ENCODE measurements at regions not wholly inside any gene's neighbourhood (a gene's known extent, or its start where the extent isn't known, plus 50 kb on each side); places are given as distances from the start of the nearest gene placed in this dataset.
A peak's percentile ranks its signal among the peaks of the same experiment; 100 is the strongest.

GRCh38 chr5:82356808-82357671 is 78.9 kb upstream of the RPS23 start:
- peak overlapping the region; percentile 60 for H3K27ac ChIP-seq (ENCODE audit: extremely low read length, insufficient read depth, low read length)
- CTCF ChIA-PET (ENCODE audit: low intra/inter-chr PET ratio, low total read pairs) = no interaction called here
- H3K4me3 ChIP-seq (replicated peaks in 1 of 3; ENCODE audit: insufficient read depth in 1 of 3, low read depth in 2 of 3, low read length in 3 of 3) = peak overlapping the region in 1 of 3 experiments; percentile 57; a peak in 2 of 6 replicates
- in situ Hi-C loops (cut with HindIII; ENCODE audit: extremely low pct_ligation_motif_present, low pct_unique_long_range_greater_than_20kb) (loop anchor here (25.0 kb wide), 2 partner anchors 280 to 730 kb away; partner anchors contain the start of genes TMEM167A and XRCC4), intact Hi-C loops (cut with micrococcal nuclease; ENCODE audit: unreplicated experiment) (loop anchor here (2.0 to 10.0 kb wide), 5 partner anchors 30 to 718 kb away; partner anchors contain the start of genes TMEM167A and XRCC4)
- H3K4me2 ChIP-seq (ENCODE audit: low read depth, low read length) = peak overlapping the region; percentile 78
- no peaks in the 10 kb centered on the region for H3K79me2 ChIP-seq (ENCODE audit: insufficient read depth, low read length)
- POLR2A ChIA-PET = interaction anchor here (1.3 to 2.9 kb wide), 5 partner anchors 9 to 279 kb away, joined by 4 to 27 read pairs (median 14); no protein-coding TSS in a partner anchor
- FAIRE-seq (no peak), ATAC-seq (peak; percentile 93), DNase-seq (ENCODE audit: low spot score) (peak; percentile 93)
- peaks cover 64% of the 10 kb centered on the region for H3K4me1 ChIP-seq (ENCODE audit: insufficient read depth, low read length)
- H4K20me1 ChIP-seq (ENCODE audit: insufficient read depth, low read length) = no peaks in the 10 kb centered on the region
- H3K9me3 ChIP-seq (ENCODE audit: low read length) = no peaks in the 10 kb centered on the region
- peak overlapping the region; percentile 77 for H2AFZ ChIP-seq (ENCODE audit: low read length)
- no TSS peak for BruUV-seq (replicated peaks)
- H3K9ac ChIP-seq (ENCODE audit: insufficient read depth, low read depth, low read length) = peak overlapping the region; percentile 60
- H3K27me3 ChIP-seq (ENCODE audit: control insufficient read depth in 1 of 2, insufficient read depth in 2 of 2, low read length in 2 of 2) = no peaks in the 10 kb centered on the region
- no peaks in the 10 kb centered on the region for H3K36me3 ChIP-seq (replicated peaks in 1 of 2; ENCODE audit: control insufficient read depth in 1 of 2, insufficient read depth in 2 of 2, low read length in 2 of 2)
- 14% methylated on average over 11 of the region's 14 CpGs for WGBS (ENCODE audit: low lambda C conversion rate)
- TF ChIP-seq TSC22D2 (CRISPR knock-in tag; IDR thresholded peaks at IDR 0.05; ENCODE audit: borderline replicate concordance) (no peak), FOXP1 (IDR thresholded peaks at IDR 0.05) (no peak), FOXP1 (CRISPR knock-in tag; IDR thresholded peaks at IDR 0.05) (0 out of 2 replicates have a peak, but pooled peaks have one; percentile 10), ZNF570 (CRISPR knock-in tag; IDR thresholded peaks at IDR 0.05; ENCODE audit: borderline replicate concordance) (no peak), RXRB (CRISPR knock-in tag; IDR thresholded peaks at IDR 0.05; ENCODE audit: borderline replicate concordance) (peak; percentile 64), PBX3 (CRISPR knock-in tag; IDR thresholded peaks at IDR 0.05; ENCODE audit: borderline replicate concordance) (no peak), HHEX (CRISPR knock-in tag; IDR thresholded peaks at IDR 0.05) (no peak), TFDP1 (CRISPR knock-in tag; IDR thresholded peaks at IDR 0.05; ENCODE audit: borderline replicate concordance) (peak; percentile 68; the same call in 1 of the 2 replicates), ARID3A (IDR thresholded peaks at IDR 0.05; ENCODE audit: low read depth, low read length) (0 out of 2 replicates have a peak, but pooled peaks have one; percentile 10), ZNF441 (CRISPR knock-in tag; IDR thresholded peaks at IDR 0.05; ENCODE audit: borderline replicate concordance) (no peak), BRCA1 (CRISPR knock-in tag; IDR thresholded peaks at IDR 0.05) (no peak), FOXM1 (CRISPR knock-in tag; IDR thresholded peaks at IDR 0.05) (no peak), MAX (IDR thresholded peaks at IDR 0.05) (peak; percentile 75), NCOA5 (CRISPR knock-in tag; IDR thresholded peaks at IDR 0.05) (no peak), PRDM15 (CRISPR knock-in tag; IDR thresholded peaks at IDR 0.05) (0 out of 2 replicates have a peak, but pooled peaks have one; percentile 23), GATAD2A (CRISPR knock-in tag; IDR thresholded peaks at IDR 0.05) (peak; percentile 46)

Measured in HepG2 (cell line).